HG02623 (cell line): ENCODE measurements at regions not wholly inside any gene's neighbourhood (a gene's known extent, or its start where the extent isn't known, plus 50 kb on each side); places are given as distances from the start of the nearest gene placed in this dataset.

Source experiments
- ATAC-seq: cut with Tn5 transposase; IDR thresholded peaks from one replicate; pipeline ENCODE4 v1.9.1; 2021; ENCODE audit warnings: moderate library complexity; ENCODE audit not compliant: unreplicated experiment

DNA sequence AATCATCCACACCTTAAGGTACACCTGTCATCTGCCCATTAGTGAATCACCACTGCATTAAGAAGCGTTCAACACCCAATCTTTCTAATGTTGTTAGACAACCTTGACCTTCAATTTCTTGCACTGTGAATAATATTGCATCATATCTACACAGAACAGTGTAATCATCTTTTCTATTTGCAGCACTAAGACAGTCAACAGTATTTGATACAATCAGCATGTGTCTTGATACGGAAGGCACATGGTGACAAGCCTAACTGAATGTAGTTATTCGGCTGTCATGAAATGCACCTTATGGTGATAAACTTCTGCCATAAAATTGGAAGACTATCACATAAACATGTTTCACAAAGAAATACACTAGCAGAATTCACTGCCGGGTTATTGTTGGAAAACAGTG lies 253.9 kb upstream of the THRB start:
- ATAC-seq: no peak

DNA sequence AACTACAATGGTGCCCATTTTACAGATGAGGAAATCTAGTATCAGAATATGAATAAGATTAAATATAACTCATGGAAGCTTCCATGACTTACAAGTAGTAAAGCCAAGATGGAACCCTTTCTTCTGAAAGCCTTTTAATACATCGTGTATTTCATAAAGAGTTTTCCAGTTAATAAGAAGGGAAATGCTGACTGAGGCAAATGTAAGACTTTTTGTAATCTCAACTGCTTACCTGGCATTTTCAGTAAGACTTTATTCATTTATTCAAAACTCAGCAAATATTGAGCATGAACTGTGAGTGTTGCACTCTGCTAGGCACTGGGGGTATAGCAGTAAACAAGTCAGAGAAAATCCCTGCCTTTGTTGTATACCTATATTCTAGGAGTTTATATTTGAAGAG lies 256.4 kb upstream of the THRB start:
- no peak for ATAC-seq

DNA sequence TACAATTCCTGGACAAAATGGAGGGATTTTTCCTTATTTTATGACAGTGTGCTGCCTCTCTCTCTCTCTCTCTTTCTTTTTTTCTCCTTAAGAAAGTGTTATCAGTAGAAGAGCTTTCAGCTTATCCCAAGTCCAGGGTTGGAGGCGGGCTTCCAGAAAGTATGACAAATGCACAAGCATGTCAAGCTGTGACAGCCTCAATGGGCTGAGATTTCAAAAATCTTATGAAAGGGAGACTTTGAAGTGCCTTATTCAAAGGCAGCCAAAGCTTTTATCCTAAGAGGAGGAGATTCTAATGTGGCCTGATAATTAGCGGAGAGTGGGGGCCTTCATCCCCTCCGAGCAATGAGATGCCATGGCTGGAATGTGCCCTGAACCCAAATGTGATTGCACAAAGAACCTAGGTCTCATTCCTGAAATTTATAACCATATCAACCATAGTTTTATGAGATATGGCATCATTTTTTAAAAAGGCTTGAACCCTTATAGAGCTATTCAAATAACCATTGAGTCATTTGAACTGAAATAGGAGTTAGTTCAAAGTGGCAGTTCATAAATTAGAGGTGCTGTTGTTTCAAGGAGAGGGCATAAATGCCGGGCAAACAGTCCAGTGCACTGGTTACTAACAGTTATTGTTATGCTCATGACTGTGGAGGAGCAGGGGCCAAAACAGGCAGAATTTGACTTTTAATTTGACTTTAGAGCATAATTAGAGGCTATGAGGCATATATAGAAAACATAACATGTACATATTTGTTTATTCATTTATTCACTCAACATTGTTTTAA lies 261.6 kb upstream of the THRB start:
- ATAC-seq: no peak

DNA sequence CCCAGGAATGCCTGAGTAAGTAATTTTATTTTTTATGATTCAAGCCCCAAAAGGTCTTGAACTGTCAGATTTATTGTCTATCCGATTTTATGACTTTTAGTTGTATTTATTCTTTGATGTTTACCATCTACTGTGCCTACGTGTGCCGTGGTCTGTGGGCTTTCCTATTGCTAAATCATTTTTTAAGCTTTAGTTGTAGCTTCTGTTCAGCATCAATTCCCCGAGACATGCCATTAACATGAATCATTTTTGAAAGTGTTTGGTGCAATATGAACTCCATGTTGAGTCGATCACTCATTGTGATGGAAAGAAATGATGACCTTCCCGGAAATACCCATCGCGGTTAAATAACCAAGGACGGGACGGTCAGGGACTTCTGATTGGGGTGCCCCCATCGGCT lies 268.7 kb upstream of the THRB start:
- ATAC-seq: no peak

DNA sequence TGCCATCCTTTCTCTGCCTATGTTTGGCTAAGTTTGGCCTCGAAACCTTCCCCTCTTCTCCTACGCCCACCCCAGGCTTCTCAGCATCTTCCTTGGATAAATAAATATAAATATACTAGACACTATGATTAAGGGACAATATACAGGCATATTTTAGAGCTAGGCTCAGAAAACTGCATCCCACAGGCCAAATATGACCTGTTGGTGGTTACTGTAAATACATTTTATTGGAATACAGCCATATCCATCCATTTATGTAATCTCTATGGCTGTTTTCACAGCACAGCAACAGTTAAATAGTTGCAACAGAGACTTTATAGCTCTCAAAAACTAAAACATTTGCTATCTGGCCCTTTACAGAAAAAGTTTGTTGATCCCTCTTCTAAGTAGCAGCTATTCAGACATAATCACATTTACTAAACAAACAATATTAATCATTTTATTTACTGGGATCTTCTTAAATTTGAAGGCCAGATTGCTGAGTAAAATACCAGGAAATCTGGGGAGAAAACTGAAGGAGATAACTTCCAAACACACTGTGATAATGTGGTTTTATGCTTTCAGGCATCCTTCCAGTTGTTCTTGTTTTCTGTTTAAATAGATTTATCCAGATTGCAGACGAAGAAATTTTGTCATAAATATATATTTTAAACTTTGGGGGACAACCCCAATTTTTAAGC lies 269.7 kb upstream of the THRB start:
- no peak for ATAC-seq

DNA sequence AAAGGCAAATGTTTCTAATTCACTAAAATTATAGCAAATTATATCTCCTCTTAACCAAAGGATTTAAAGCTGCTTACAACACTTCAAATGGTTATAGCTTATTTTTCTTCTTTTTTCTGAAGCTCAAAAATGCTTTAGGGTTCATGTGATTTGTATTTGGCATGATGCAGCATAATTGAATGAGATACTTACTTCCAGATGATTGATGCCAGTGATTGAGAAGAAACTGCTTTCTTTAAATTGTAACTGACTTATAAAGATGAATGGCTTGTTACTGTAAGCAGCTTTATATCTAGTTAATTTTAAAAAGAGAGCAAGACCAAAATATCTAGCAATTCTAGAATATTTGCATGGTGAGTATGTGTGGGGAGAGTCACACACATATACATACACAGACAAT lies 270.7 kb upstream of the THRB start:
- ATAC-seq: no peak

DNA sequence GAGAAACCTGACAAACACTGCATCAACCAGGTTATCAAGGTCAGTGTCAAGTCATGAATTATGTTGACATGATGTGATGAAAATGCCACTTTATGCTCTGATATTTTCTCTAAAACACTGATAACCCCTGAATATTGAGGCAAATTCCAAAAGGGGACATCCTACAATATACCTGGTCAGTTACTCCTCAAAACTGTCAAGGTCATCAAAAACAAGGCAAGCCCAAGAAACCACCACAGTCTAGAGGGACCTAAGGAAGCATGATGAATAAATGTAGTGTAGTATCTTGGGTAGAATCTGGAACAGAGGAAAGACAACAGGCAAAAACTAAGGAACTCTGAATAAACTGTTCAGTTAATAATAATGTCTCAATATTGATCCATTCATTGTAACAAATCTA lies 275.3 kb upstream of the THRB start:
- no peak for ATAC-seq

DNA sequence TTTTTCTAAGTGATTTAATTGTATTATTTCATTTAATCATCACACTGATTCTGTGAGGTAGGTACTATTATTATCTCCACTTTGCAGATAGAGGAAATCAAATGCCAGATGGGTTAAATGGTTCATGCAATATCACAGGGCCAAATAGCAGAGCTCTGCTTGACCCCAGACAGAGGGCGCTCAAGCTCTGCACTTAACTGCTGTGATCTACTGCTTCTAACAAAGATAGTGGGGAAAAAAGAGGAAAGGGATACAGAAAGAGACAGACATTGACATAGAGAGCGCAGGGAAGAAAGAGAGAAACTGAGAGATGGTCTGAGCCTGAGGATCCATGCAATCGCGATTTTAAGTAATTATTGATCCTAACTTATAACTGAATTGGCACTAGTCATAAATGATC lies 279.1 kb upstream of the THRB start:
- peak; percentile 72 for ATAC-seq

DNA sequence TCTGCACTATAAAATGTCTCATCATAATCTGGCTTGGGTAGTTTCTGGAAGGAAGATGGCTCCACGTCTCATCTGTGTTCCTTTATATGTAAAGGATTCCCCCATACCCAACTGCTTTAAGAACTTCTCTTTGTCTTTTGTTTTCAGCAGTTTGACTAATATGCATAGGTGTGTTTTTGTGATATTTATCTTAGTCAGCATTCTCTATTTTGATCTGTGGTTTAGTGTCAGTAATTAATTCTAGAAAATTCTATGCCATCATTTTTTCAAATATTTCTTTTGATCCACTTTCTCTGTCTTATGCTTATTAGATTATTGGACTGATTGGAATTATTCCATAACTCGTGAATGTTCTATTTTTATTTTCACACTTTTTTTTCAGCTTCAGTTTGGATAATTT lies 286.3 kb upstream of the THRB start:
- no peak for ATAC-seq

DNA sequence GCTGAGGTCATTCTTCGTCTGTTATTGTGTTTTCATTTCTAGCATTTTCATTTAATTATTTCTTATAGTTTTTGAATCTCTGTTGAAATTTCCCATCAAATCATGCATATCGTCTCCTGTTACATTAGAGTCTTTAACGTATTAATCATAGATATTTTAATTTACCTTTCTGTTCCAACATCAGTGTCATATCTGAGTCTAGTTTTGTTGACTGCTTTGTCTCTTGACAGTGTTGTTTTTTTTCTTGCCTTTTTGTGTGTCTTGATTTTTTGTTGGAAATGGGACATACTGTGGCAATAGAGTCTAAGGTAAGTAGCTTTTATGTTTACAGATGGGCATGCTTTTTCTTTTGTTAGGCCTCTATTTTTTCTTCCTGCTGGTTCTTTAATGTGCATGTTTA lies 286.8 kb upstream of the THRB start:
- no peak for ATAC-seq

DNA sequence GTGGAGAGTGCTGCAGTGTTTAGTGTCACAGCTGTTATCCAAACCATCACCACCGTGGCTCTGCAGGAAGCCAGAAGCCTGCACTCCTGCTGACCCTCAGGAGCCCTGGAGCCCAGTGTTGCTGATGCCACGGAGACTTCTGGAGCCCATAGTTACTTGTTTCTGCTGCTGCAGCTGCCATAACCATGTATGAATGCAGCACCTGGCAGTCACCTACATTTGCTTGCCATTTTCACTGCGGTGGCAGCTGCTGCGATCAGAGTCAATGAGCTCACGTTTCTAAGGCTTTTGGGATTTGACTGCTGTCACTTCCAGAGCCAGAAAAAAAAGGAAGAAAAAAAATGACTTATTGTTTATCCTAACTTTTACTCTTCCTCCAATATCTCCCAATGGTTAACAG lies 299.2 kb upstream of the THRB start:
- no peak for ATAC-seq

DNA sequence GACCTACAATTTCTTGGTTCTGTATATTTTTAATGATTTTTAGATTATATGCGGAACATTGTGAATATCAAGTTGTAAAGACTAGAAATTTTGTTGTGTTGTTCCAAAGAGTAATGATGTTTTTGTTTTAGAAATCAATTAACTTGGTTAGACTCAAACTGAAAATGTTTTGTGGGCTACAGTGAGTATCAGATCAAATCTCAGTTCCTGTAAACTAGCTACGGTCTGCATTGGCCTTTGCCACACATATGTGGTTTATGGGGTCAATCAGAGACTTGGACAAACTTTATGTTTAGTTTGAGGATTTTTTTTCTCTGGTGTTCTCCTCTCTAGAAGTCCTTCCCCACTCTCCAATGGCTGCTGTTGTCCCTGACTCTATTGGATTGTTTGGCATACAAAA lies 308.0 kb upstream of the THRB start:
- peak; percentile 93 for ATAC-seq

DNA sequence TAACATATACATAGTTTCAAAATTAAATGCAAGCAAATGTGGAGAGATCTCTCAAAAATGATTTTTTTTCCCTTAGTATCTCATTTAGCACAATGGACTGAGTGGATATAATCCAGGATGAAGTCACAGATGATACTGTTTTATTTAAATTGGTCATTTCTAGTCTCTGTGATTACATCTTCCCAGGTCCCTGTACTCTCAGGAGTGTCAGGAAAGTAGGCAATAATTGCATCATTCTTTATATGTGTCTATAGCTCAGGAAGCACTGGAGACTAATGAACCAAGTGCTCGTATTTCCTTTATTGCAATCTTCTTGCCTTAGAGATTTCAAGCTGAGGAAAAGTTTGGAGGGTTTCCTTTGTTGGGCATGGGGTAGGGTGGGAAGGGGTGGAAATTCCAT lies 309.4 kb upstream of the THRB start:
- ATAC-seq: no peak

DNA sequence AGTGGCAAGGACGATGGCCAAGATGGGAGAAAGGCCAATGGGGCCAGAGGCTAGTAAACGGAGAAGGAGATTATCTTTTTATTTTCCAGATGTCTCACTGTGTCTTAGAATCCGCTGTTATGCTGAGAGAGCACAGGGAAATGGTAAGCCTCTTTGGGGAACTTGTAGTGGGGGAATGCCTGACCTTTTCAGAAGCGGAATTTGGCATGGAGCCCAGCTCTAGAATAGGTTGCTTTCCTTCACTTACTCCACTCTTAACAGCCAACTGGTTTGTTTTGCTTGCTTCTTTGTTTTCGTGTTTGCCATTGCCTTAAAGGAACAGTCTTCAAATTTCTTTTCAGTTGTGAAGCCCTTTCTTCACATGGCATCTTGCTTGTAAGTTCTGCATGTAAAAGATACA lies 316.2 kb upstream of the THRB start:
- ATAC-seq: no peak

DNA sequence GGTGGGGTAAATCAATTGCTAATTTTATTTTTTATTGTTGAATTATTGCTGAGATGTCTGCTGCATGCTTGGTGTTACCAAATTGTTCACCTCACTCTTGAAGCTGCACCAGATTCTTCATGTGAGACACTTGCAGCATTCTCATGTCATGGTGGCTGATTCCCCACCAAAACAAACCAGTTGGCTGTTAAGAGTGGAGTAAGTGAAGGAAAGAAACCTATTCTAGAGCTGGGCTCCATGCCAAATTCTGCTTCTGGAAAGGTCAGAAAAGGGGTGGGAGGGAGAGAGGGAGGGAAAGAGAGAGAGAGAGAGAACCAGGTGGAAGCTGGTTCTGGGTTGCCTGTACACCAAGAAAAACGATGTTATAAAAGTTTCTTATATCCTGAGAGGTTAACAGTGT lies 317.5 kb upstream of the THRB start:
- ATAC-seq: no peak

DNA sequence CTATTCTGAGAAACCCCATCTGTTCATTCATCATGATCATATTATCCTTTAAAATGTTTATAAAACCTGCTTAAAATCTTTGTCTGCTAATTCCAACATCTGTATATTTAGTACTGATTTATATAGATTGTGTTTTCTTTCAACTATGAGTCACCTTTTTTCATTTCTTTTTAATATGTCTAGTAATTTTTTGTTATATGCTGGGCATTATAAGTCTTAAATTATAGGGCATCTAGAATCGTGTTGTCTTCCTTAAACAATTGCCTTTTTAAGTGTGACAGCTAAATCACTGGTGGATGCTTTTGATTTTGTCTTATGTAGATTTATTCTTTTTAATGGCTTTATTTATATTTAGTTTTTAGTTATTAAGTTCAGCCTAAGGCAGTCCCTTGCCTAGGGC lies 323.4 kb upstream of the THRB start:
- no peak for ATAC-seq

DNA sequence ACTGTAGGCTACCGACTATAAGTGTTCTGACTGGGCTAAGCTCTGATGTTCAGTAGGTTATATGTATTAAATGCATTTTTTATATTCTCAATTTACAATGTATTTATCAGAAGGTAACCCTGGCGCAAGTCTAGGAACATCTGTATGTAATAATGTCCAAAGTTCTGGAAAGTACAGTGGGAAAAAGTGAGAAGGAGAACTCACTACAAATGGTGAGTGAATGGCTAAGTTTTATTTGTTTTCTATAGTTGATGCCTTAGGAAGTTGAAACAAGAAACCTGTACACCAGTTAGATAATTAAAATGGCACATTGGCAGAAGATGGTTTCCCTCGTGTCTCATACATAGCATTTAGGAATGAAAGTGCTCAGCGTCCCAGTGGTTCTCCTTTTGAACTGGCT lies 333.4 kb upstream of the THRB start:
- ATAC-seq: no peak

DNA sequence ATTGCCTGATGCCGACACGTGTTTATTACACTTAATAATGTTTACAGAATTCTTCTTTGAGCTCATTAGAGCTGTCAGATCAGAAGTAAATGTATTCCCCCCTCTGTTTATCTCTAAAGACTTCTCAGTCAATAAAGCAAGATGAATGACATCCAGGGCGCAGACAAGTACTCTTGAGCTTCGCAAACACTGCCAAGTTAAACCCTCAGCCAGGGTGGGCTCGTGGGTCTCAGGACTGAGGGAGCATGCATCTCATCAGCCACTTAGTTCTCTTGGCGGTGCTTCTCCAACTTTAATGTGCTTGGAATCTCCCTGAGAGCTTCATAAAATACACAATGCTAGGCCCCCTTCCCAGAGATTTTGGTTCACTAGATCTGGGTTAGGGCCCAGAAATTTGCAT lies 333.9 kb upstream of the THRB start:
- ATAC-seq: no peak

DNA sequence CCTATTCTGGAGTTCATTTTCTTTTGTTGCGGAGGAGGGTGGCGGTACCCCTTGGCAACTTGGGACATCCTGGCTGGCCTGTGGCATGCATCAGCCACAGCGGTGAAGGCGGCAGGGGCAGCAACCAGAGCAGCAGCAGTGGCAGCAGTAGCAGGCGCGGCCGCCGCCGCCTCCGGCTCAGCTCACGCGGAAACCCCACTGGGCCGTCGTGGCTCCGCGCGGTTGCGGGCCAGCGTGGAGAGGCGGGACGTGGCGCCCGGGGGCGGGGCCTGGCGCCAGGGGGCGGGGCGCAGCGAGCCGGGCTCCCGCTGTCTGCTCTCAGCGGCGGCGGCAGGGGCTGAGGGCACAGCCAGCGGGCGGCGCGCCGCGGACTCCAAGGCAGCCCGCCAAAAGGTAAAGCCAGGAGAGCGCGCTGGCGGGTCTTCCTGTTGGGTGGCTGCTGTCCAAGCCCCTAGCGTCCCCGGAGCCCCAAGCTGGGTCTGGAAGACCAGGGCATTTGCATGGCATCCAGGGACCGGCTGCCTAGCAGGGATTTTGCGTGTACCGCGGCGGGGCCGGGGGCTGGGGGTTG lies 334.4 kb upstream of the THRB start:
- ATAC-seq: no peak

DNA sequence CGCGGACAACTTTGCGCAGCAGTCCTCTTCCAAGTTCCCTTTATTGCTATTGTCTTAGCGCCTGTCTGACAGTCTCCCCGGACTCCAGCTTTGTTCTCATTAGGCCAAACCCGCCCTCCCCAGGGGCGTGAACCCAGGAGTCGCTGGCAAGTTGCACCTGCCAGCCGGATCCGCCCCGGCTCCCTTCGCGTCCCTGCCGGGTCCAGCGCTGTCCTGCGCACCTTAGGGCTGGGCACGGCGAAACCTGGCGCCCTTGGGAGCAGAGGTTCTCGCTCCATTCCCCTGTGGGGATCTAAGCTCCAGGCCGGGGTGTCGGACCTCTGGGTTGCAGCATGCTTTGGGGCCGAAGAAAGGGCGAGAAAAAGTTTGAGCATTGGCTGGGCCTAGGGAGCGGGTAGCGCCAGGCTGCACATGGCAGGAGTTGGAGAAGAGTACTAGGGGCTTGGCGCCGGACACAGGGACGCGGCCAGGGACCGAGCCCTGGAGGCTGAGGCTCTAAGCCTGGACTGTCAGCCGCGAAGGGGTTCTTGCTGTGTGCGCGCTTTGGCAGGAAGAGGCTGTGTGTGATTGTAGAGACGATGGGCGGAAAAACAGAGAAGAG lies 335.1 kb upstream of the THRB start:
- no peak for ATAC-seq

DNA sequence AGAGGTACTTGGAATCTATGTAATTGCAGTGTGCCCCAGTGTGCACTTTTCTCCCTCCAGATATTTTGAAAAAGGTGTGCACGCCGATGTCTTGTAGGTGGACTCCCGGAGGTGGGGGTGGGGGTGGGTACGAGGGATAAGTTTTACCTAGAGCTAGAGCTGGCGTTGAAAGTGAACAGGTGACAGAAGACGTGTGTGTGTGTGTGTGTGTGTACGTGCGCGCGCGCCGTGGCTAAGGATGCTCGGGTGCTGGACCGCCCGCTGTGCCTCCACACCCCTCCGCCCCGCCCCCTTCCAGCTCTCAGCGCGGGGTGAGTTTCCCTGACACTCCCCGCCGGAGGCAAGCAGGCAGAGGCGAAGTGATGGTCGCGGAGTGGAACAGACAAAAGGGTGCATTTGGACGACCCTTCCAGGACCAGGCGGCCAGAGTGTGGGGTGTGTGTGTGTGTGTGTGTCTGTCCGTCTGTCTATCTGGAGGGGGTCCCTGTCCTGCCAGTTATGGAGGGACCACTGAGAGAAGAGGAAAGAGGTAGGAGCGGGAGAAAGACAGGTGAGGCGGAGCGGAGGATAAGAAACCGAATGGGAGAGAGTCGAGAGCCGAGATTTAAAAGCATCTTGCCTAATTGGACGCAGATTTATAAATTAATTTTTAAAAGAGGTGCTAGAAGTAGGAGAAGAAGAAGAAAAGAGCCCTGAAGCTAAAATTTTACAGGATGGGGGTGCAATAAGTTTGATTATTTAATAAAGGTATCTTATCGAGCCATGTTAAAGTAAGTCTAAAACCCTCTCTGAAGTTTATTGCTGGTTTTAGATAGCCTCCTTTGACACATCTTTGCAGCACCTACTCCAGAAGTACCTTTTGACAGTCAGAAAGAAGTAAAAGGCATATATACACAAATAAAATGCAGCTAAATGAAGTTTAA lies 335.8 kb upstream of the THRB start:
- no peak for ATAC-seq
